NT2/D1 (cell line): ENCODE measurements at regions not wholly inside any gene's neighbourhood (a gene's known extent, or its start where the extent isn't known, plus 50 kb on each side); places are given as distances from the start of the nearest gene placed in this dataset.

Experiments
- YY1 ChIP-seq: IDR thresholded peaks from 2 replicates; pipeline ENCODE4 v1.6.1; 2011; ENCODE audit not compliant: insufficient read length, insufficient read depth
- ZNF274 ChIP-seq: IDR thresholded peaks from 2 replicates; pipeline ENCODE4 v1.6.1; 2011; ENCODE audit warnings: mild to moderate bottlenecking, low read depth, low read length

DNA sequence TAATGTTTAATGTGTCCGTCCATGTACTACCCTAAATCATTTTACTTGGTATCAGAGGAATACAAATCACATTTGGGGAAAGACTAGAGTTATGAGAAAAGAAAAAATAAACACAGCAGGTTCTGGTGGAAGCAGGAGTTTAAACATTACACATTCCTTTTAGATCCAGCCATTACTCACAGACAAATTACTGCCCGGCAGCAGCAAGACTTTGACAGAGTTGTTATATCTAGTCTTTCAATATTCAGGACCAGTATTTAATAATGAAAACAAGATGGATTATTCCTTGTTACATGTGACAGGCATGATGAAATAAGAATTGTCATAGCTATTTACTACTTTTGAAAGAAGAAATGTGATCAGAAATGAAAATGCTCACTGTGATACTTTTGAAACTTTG lies 131.8 kb upstream of the GNAI1 start:
- no peak for TF ChIP-seq ZNF274
- no peak for TF ChIP-seq YY1
